A673 (cell line): ENCODE measurements at regions not wholly inside any gene's neighbourhood (a gene's known extent, or its start where the extent isn't known, plus 50 kb on each side); places are given as distances from the start of the nearest gene placed in this dataset.

Source experiments
- EZH2 ChIP-seq: fragments of 200-600 bp; sonication (generic); IDR thresholded peaks from 2 replicates; pipeline ENCODE4 v1.6.1; 2017; ENCODE audit warnings: borderline replicate concordance, low read depth, mild to moderate bottlenecking, mixed read lengths, antibody characterized with exemption, low read length; ENCODE audit not compliant: poor library complexity, severe bottlenecking
- TF ChIP-seq, protein P1 (sequence below): fragments of 300-800, 200-600 bp; sonication (generic); conservative IDR thresholded peaks from 2 replicates; pipeline ENCODE4 v1.5.1; 2017; ENCODE audit warnings: low read depth, mild to moderate bottlenecking, antibody characterized with exemption, low read length, moderate library complexity, mixed read lengths

DNA sequence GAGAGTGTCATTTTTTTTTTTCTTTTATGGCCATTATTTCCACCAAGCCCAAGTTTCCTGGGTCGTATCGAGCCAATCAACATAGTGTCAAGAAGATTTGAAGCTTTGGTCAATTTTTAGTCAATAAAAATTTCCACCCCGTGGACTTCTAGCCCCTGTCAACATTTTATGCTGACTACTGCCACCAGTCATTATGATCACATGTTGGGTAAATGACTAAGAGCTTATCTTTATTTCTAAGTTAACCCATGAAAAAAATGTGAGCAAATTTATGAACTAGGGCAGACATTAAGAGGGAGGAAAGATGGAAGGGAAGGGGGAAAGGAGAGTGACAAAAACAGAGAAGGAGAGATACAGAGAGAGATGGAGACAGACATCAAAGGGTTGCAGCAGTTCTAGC lies 143.5 kb upstream of the ALDH1B1 start:
- TF ChIP-seq, protein P1, sequence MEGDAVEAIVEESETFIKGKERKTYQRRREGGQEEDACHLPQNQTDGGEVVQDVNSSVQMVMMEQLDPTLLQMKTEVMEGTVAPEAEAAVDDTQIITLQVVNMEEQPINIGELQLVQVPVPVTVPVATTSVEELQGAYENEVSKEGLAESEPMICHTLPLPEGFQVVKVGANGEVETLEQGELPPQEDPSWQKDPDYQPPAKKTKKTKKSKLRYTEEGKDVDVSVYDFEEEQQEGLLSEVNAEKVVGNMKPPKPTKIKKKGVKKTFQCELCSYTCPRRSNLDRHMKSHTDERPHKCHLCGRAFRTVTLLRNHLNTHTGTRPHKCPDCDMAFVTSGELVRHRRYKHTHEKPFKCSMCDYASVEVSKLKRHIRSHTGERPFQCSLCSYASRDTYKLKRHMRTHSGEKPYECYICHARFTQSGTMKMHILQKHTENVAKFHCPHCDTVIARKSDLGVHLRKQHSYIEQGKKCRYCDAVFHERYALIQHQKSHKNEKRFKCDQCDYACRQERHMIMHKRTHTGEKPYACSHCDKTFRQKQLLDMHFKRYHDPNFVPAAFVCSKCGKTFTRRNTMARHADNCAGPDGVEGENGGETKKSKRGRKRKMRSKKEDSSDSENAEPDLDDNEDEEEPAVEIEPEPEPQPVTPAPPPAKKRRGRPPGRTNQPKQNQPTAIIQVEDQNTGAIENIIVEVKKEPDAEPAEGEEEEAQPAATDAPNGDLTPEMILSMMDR, result no peak
- no peak for TF ChIP-seq EZH2
